Anterior cingulate cortex (tissue), 58 donors: ENCODE measurements at regions not wholly inside any gene's neighbourhood (a gene's known extent, or its start where the extent isn't known, plus 50 kb on each side); places are given as distances from the start of the nearest gene placed in this dataset.
"Not testable (repeated sequence)": the region's sequence is repeated elsewhere in the genome, so short reads cannot be mapped to it uniquely, and the experiment has no call there.

Source experiments
- DNase-seq, 58 donors: peaks; one replicate each; lab custom pipeline; 2025; lab: John Stamatoyannopoulos, UW

- DNase-seq = no peak
Measured at GRCh38 chr6:9161731-9162130, 726.4 kb upstream of the SLC35B3 start.

- DNase-seq = no peak
Measured at GRCh38 chr6:9159051-9159450, 723.7 kb upstream of the SLC35B3 start.

- no peak for DNase-seq
Measured at GRCh38 chr6:9155836-9156235, 720.5 kb upstream of the SLC35B3 start.

- no peak for DNase-seq
Measured at GRCh38 chr6:9143140-9143539, 707.8 kb upstream of the SLC35B3 start.

GRCh38 chr6:9140951-9141460 lies 705.7 kb upstream of the SLC35B3 start:
- no peak for DNase-seq

- DNase-seq = peak in 7 of 58 donors; percentile 2 to 15 (median 7)
Measured at GRCh38 chr6:9140172-9140571, 704.8 kb upstream of the SLC35B3 start.

GRCh38 chr6:9139746-9140145 lies 704.4 kb upstream of the SLC35B3 start:
- no peak for DNase-seq

GRCh38 chr6:9138936-9139335 lies 703.6 kb upstream of the SLC35B3 start:
- DNase-seq = no peak

GRCh38 chr6:9136141-9136822 lies 700.9 kb upstream of the SLC35B3 start:
- DNase-seq = no peak

GRCh38 chr6:9131616-9132015 lies 696.3 kb upstream of the SLC35B3 start:
- DNase-seq = no peak

- DNase-seq = no peak
Measured at GRCh38 chr6:9131201-9131600, 695.9 kb upstream of the SLC35B3 start.

GRCh38 chr6:9128970-9129369 lies 693.6 kb upstream of the SLC35B3 start:
- no peak for DNase-seq

- peak in 3 of 58 donors; percentile 4 to 15 (median 6) for DNase-seq
Measured at GRCh38 chr6:9126878-9127560, 691.7 kb upstream of the SLC35B3 start.

- not testable (repeated sequence) for DNase-seq
Measured at GRCh38 chr6:9126034-9126433, 690.7 kb upstream of the SLC35B3 start.

- DNase-seq = no peak
Measured at GRCh38 chr6:9121549-9121948, 686.2 kb upstream of the SLC35B3 start.

GRCh38 chr6:9116026-9116425 lies 680.7 kb upstream of the SLC35B3 start:
- no peak for DNase-seq

GRCh38 chr6:9112544-9112943 lies 677.2 kb upstream of the SLC35B3 start:
- DNase-seq = no peak

GRCh38 chr6:9103876-9104521 lies 668.7 kb upstream of the SLC35B3 start:
- DNase-seq = no peak

GRCh38 chr6:9101920-9102319 lies 666.6 kb upstream of the SLC35B3 start:
- DNase-seq = no peak

- no peak for DNase-seq
Measured at GRCh38 chr6:9100869-9101580, 665.7 kb upstream of the SLC35B3 start.

- DNase-seq = no peak
Measured at GRCh38 chr6:9095729-9096128, 660.4 kb upstream of the SLC35B3 start.
